NB4 (cell line): ENCODE measurements at regions not wholly inside any gene's neighbourhood (a gene's known extent, or its start where the extent isn't known, plus 50 kb on each side); places are given as distances from the start of the nearest gene placed in this dataset.

ENCODE experiments used
- CTCF ChIP-seq: IDR thresholded peaks from one replicate; pipeline ENCODE4 v1.5.1; 2012; ENCODE audit warnings: low read depth, low read length
- MAX ChIP-seq: IDR thresholded peaks from 2 replicates; pipeline ENCODE4 v1.6.1; 2011; ENCODE audit warnings: low read depth, low read length
- MYC ChIP-seq: IDR thresholded peaks from 2 replicates; pipeline ENCODE4 v1.6.1; 2011; ENCODE audit warnings: low read depth, low read length
- POLR2A ChIP-seq: IDR thresholded peaks from 2 replicates; pipeline ENCODE4 v1.6.1; 2011; ENCODE audit warnings: mild to moderate bottlenecking; ENCODE audit not compliant: insufficient read length; ENCODE audit errors: extremely low read depth

- TF ChIP-seq CTCF (no peak), POLR2A (no peak), MAX (no peak), MYC (no peak)
These were observed 443.8 kb downstream of the PRDM2 start for GRCh38 chr1:14143777-14144176.
